OCI-LY1 (cell line): ENCODE measurements at regions not wholly inside any gene's neighbourhood (a gene's known extent, or its start where the extent isn't known, plus 50 kb on each side); places are given as distances from the start of the nearest gene placed in this dataset.

Source experiments
- EZH2 ChIP-seq: fragments of 200-600 bp; sonication (generic), shearing (Covaris generic); IDR thresholded peaks from 2 replicates; pipeline ENCODE4 v1.8.0; 2017; ENCODE audit warnings: borderline replicate concordance, mixed run types, mild to moderate bottlenecking, antibody characterized with exemption, low read length, moderate library complexity, mixed read lengths
- TF ChIP-seq, protein P1 (sequence below): fragments of 200-600 bp; sonication (generic), shearing (Covaris generic); IDR thresholded peaks from 2 replicates; pipeline ENCODE4 v1.5.1; 2017; ENCODE audit warnings: mild to moderate bottlenecking, antibody characterized with exemption, low read length, moderate library complexity, mixed read lengths

DNA sequence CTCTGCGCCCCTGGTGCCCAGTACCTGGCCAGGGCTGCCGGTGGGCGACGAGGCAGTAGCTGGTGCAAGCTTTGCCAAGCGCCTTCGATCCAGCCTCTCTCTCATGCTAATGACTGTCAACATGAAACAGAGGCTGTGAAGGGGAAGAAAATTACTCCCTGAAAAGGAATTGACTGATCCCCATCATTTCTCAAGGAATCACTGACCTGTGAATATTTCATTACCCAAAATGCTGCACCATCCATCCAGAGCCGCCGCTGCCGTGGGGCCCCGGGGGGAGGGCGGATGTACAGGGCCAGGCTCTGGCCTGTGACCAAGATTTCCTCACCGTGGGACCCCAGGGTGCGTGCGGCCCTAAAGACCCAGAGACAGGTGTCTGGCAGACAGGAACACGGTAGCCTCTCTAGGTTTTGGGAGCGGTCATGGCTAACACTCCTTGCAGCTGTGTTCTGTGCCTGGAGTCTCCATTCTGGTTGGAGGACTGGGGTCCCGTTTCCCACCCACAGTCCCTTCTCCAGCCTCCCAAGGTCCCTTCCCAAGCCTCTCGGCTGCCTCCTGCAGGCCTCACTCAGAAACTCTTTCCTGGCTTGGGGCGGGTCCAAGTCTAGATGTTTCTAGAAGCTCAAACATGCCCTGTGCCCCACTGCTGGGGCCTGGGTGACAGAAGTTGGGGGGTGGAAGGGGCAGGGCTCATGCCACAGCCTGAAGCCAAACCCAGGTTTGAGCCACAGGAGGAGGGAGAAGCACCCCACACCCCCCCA is 73.3 kb downstream of the ENGASE start:
- TF ChIP-seq, protein P1, sequence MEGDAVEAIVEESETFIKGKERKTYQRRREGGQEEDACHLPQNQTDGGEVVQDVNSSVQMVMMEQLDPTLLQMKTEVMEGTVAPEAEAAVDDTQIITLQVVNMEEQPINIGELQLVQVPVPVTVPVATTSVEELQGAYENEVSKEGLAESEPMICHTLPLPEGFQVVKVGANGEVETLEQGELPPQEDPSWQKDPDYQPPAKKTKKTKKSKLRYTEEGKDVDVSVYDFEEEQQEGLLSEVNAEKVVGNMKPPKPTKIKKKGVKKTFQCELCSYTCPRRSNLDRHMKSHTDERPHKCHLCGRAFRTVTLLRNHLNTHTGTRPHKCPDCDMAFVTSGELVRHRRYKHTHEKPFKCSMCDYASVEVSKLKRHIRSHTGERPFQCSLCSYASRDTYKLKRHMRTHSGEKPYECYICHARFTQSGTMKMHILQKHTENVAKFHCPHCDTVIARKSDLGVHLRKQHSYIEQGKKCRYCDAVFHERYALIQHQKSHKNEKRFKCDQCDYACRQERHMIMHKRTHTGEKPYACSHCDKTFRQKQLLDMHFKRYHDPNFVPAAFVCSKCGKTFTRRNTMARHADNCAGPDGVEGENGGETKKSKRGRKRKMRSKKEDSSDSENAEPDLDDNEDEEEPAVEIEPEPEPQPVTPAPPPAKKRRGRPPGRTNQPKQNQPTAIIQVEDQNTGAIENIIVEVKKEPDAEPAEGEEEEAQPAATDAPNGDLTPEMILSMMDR: peak; percentile 23; the same call in 1 of the 2 replicates
- TF ChIP-seq EZH2: no peak
